SK-N-SH treated with all-trans-retinoic acid at 6 μM for 48 hours (cell line): ENCODE measurements at regions not wholly inside any gene's neighbourhood (a gene's known extent, or its start where the extent isn't known, plus 50 kb on each side); places are given as distances from the start of the nearest gene placed in this dataset.

ENCODE experiments used
- ATAC-seq: fragments of 200-7000 bp; cut with Tn5 transposase; 3 replicates; pipeline ENCODE4 v1.9.1; 2020; ENCODE audit warnings: mild to moderate bottlenecking, moderate library complexity
- ARNTL ChIP-seq: fragments of 450-650 bp; formaldehyde crosslinking; IDR thresholded peaks from 2 replicates; pipeline ENCODE4 v1.5.0; 2020; ENCODE audit warnings: low read depth, mild to moderate bottlenecking, moderate library complexity, borderline replicate concordance
- BACH2 ChIP-seq: fragments of 250-450 bp; sonication (Bioruptor Pico); IDR thresholded peaks from 2 replicates; pipeline ENCODE4 v1.9.0; 2021; ENCODE audit warnings: mild to moderate bottlenecking, borderline replicate concordance
- CSDC2 ChIP-seq: fragments of 250-450 bp; sonication (Bioruptor Pico); IDR thresholded peaks from 2 replicates; pipeline ENCODE4 v1.5.0; 2020; ENCODE audit warnings: mild to moderate bottlenecking, moderate library complexity
- CSRNP3 ChIP-seq: fragments of 250-450 bp; sonication (Bioruptor Pico); IDR thresholded peaks from 2 replicates; pipeline ENCODE4 v1.5.1; 2021; ENCODE audit warnings: mild to moderate bottlenecking, moderate library complexity
- ESRRG ChIP-seq: fragments of 250-450 bp; sonication (Bioruptor Pico); IDR thresholded peaks from 2 replicates; pipeline ENCODE4 v1.6.1; 2021; ENCODE audit warnings: mild to moderate bottlenecking
- GLIS3 ChIP-seq: fragments of 250-450 bp; sonication (Bioruptor Pico); IDR thresholded peaks from 2 replicates; pipeline ENCODE4 v1.5.0; 2020; ENCODE audit warnings: mild to moderate bottlenecking, moderate library complexity
- ISL1 ChIP-seq: fragments of 250-450 bp; sonication (Bioruptor Pico); IDR thresholded peaks from 2 replicates; pipeline ENCODE4 v2.1.2; 2022; ENCODE audit warnings: mild to moderate bottlenecking, moderate library complexity
- OSR1 ChIP-seq: fragments of 250-450 bp; sonication (Bioruptor Pico); IDR thresholded peaks from 2 replicates; pipeline ENCODE4 v1.8.0; 2022; ENCODE audit warnings: moderate library complexity, mild to moderate bottlenecking, inconsistent platforms
- PATZ1 ChIP-seq: fragments of 250-450 bp; sonication (Bioruptor Pico); IDR thresholded peaks from 2 replicates; pipeline ENCODE4 v1.8.0; 2020; ENCODE audit warnings: mild to moderate bottlenecking, moderate library complexity, borderline replicate concordance
- PPARA ChIP-seq: fragments of 250-450 bp; sonication (Bioruptor Pico); IDR thresholded peaks from 2 replicates; pipeline ENCODE4 v1.5.0; 2020; ENCODE audit warnings: mild to moderate bottlenecking, borderline replicate concordance
- RARB ChIP-seq: fragments of 250-450 bp; sonication (Bioruptor Pico); IDR thresholded peaks from 2 replicates; pipeline ENCODE4 v1.8.0; 2021; ENCODE audit warnings: mild to moderate bottlenecking, moderate library complexity
- SNAI2 ChIP-seq: fragments of 250-450 bp; sonication (Bioruptor Pico); IDR thresholded peaks from 2 replicates; pipeline ENCODE4 v1.5.0; 2020; ENCODE audit warnings: mild to moderate bottlenecking, moderate library complexity
- TCF4 ChIP-seq: fragments of 250-450 bp; sonication (Bioruptor Pico); IDR thresholded peaks from 2 replicates; pipeline ENCODE4 v1.8.0; 2021; ENCODE audit warnings: mild to moderate bottlenecking, moderate library complexity, borderline replicate concordance
- TOX ChIP-seq: fragments of 250-450 bp; sonication (Bioruptor Pico); IDR thresholded peaks from 2 replicates; pipeline ENCODE4 v1.8.0; 2021; ENCODE audit warnings: mild to moderate bottlenecking, moderate library complexity, borderline replicate concordance
- ZC3H10 ChIP-seq: fragments of 250-450 bp; sonication (Bioruptor Pico); IDR thresholded peaks from 2 replicates; pipeline ENCODE4 v1.5.1; 2021; ENCODE audit warnings: mild to moderate bottlenecking, moderate library complexity
- ZFP3 ChIP-seq: fragments of 250-450 bp; sonication (Bioruptor Pico); IDR thresholded peaks from 2 replicates; pipeline ENCODE4 v1.5.0; 2020; ENCODE audit warnings: mild to moderate bottlenecking, moderate library complexity
- ZFP30 ChIP-seq: fragments of 450-650 bp; formaldehyde crosslinking; IDR thresholded peaks from 2 replicates; pipeline ENCODE4 v1.5.0; 2022; ENCODE audit warnings: mild to moderate bottlenecking, moderate library complexity
- ZNF565 ChIP-seq: fragments of 450-650 bp; formaldehyde crosslinking; conservative IDR thresholded peaks from 2 replicates; pipeline ENCODE4 v1.5.0; 2020; ENCODE audit warnings: low read depth, mild to moderate bottlenecking, moderate library complexity
- ZNF70 ChIP-seq: fragments of 450-650 bp; formaldehyde crosslinking; IDR thresholded peaks from 2 replicates; pipeline ENCODE4 v1.5.0; 2020; ENCODE audit warnings: mild to moderate bottlenecking, moderate library complexity
- ZNF8 ChIP-seq: fragments of 450-650 bp; formaldehyde crosslinking; IDR thresholded peaks from 2 replicates; pipeline ENCODE4 v1.5.0; 2020; ENCODE audit warnings: mild to moderate bottlenecking, moderate library complexity
- TF ChIP-seq, protein P1 (sequence below): fragments of 250-450 bp; sonication (Bioruptor Pico); IDR thresholded peaks from 2 replicates; pipeline ENCODE4 v1.5.1; 2020; ENCODE audit warnings: low read depth, mild to moderate bottlenecking, moderate library complexity
- TF ChIP-seq, protein P2 (sequence below): fragments of 250-450 bp; sonication (Bioruptor Pico); IDR thresholded peaks from 2 replicates; pipeline ENCODE4 v1.8.0; 2021; ENCODE audit warnings: low read depth, mild to moderate bottlenecking, moderate library complexity, borderline replicate concordance

DNA sequence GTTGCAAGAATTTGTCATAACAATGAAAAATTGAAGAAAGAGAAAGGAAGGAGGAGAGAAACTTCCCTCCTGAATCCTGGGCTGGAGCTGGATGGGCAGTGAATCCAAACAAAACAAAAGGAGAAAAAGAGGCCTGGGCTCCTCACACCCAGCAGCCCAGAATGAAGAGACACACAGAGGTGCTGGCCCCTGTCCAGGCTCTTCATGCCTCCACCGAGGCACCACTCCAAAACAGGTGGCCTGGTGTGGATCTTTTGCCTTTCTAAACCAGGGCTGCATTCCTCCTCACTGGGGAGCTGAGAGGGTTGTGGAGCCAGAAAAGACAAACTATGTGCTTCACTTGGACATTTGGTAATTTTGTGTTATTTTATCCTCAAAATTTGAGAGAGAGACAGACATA is 76.0 kb downstream of the FAM124B start:
- no peak for ATAC-seq
- no peak for TF ChIP-seq TCF4

DNA sequence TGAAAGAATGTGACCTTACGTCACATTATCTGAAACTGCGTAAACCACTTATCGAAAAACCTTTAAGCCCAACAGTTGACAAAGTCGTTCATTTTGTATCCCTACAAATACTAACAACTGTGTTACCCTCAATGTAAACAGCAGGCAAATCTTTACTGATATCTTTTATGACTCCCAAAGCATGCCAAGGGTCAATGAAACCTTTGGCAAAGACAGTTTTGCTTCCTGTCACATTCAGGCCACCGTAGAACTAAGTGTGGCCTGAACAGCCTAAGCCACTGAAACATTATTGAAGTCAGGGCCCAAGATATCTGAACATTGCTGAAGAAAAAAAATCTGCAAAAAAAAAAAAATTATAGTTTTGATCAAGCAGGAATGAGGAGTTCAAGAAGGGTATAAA is 77.3 kb downstream of the FAM124B start:
- no peak for ATAC-seq
- TF ChIP-seq PATZ1 (CRISPR knock-in tag) (no peak), CSDC2 (CRISPR knock-in tag) (no peak), PPARA (no peak), ESRRG (no peak), RARB (CRISPR knock-in tag) (no peak), ZNF70 (CRISPR knock-in tag) (no peak), ISL1 (CRISPR knock-in tag) (no peak), TCF4 (no peak), CSRNP3 (no peak), ARNTL (CRISPR knock-in tag) (no peak), OSR1 (CRISPR knock-in tag) (no peak), ZC3H10 (CRISPR knock-in tag) (no peak), ZNF8 (no peak), SNAI2 (CRISPR knock-in tag) (no peak), ZFP3 (no peak), BACH2 (no peak), ZFP30 (CRISPR knock-in tag) (no peak), ZNF565 (CRISPR knock-in tag) (no peak)
- TF ChIP-seq, protein P1, sequence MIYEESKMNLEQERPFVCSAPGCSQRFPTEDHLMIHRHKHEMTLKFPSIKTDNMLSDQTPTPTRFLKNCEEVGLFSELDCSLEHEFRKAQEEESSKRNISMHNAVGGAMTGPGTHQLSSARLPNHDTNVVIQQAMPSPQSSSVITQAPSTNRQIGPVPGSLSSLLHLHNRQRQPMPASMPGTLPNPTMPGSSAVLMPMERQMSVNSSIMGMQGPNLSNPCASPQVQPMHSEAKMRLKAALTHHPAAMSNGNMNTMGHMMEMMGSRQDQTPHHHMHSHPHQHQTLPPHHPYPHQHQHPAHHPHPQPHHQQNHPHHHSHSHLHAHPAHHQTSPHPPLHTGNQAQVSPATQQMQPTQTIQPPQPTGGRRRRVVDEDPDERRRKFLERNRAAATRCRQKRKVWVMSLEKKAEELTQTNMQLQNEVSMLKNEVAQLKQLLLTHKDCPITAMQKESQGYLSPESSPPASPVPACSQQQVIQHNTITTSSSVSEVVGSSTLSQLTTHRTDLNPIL (CRISPR knock-in tag): no peak
- TF ChIP-seq, protein P2, sequence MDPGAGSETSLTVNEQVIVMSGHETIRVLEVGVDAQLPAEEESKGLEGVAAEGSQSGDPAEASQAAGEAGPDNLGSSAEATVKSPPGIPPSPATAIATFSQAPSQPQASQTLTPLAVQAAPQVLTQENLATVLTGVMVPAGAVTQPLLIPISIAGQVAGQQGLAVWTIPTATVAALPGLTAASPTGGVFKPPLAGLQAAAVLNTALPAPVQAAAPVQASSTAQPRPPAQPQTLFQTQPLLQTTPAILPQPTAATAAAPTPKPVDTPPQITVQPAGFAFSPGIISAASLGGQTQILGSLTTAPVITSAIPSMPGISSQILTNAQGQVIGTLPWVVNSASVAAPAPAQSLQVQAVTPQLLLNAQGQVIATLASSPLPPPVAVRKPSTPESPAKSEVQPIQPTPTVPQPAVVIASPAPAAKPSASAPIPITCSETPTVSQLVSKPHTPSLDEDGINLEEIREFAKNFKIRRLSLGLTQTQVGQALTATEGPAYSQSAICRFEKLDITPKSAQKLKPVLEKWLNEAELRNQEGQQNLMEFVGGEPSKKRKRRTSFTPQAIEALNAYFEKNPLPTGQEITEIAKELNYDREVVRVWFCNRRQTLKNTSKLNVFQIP (CRISPR knock-in tag): no peak

GRCh38 chr2:224320660-224321059 is 81.2 kb downstream of the FAM124B start:
- TF ChIP-seq CSRNP3: no peak
- no peak for TF ChIP-seq ARNTL (CRISPR knock-in tag)
- TF ChIP-seq ZNF70 (CRISPR knock-in tag): no peak
- TF ChIP-seq ISL1 (CRISPR knock-in tag): no peak
- TF ChIP-seq, all 23 proteins: peak for 0
- ATAC-seq: no peak

- TF ChIP-seq SNAI2 (CRISPR knock-in tag): no peak
- TF ChIP-seq, protein P2 (CRISPR knock-in tag): no peak
- no peak for TF ChIP-seq GLIS3
- TF ChIP-seq ZNF70 (CRISPR knock-in tag): no peak
- no peak for TF ChIP-seq TOX (CRISPR knock-in tag)
- no peak for ATAC-seq
These were observed 82.2 kb downstream of the FAM124B start for GRCh38 chr2:224319750-224320149.
